HAP-1 (cell line): ENCODE measurements at regions not wholly inside any gene's neighbourhood (a gene's known extent, or its start where the extent isn't known, plus 50 kb on each side); places are given as distances from the start of the nearest gene placed in this dataset.

Experiments used
- DNase-seq, 2 experiments: peaks; one replicate each; pipeline ENCODE4 v3.0.0-alpha.2; 2016 to 2020; ENCODE audit warnings: low spot score in 2 of 2
- H3K27me3 ChIP-seq: fragments of 250-450 bp; sonication (Bioruptor Pico); 2 replicates; pipeline ENCODE4 v1.5.1; 2020; ENCODE audit warnings: low read depth, mild to moderate bottlenecking, moderate library complexity
- H3K36me3 ChIP-seq: fragments of 250-450 bp; sonication (Bioruptor Pico); replicated peaks from 2 replicates; pipeline ENCODE4 v1.5.1; 2020; ENCODE audit warnings: mild to moderate bottlenecking
- H3K4me1 ChIP-seq: fragments of 250-450 bp; sonication (Bioruptor Pico); 2 replicates; pipeline ENCODE4 v1.5.1; 2020; ENCODE audit warnings: mild to moderate bottlenecking
- H3K4me3 ChIP-seq: fragments of 250-450 bp; sonication (Bioruptor Pico); 2 replicates; pipeline ENCODE4 v1.5.1; 2020; ENCODE audit warnings: mild to moderate bottlenecking, moderate library complexity
- H3K9me3 ChIP-seq: fragments of 250-450 bp; sonication (Bioruptor Pico); 2 replicates; pipeline ENCODE4 v1.5.1; 2020; ENCODE audit warnings: mild to moderate bottlenecking, moderate library complexity
- in situ Hi-C: fragments of 300-500 bp; cut with MboI; formaldehyde crosslinking; loops from 3 replicates; pipeline ENCODE4 v1.14.3; 2020; ENCODE audit warnings: low sequenced_read_pairs, inconsistent platforms, mixed read lengths

DNA sequence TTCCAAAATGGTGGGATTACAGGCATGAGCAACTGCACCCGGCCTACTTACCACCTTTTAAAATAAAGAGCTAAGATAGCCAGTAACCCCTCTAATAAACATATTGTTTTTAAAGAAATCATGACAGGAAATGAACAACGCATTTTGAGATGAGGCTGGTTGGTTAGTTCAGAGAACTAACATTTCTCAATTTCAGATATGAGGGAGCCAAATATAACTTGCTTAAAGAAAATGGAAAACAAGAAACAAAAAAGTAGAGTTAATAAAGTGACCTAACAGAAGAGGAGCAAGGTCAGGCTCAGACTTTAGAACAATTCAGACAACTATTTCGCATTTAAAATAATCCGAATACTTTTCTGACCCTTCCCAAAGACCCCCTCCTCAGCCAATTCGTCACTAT, 254.9 kb upstream of the PHF14 start:
- Histone ChIP-seq H3K9me3 (no peaks in the 10 kb centered on the region), H3K36me3 (no peaks in the 10 kb centered on the region), H3K4me3 (no peak overlapping the region), H3K27me3 (no peaks in the 10 kb centered on the region), H3K4me1 (peaks cover 11% of the 10 kb centered on the region)
- in situ Hi-C loops, result no loop called here
- DNase-seq, result no peak

- H3K36me3 ChIP-seq, result no peaks in the 10 kb centered on the region
- H3K4me1 ChIP-seq, result peaks cover 11% of the 10 kb centered on the region
- H3K9me3 ChIP-seq, result no peaks in the 10 kb centered on the region
- no peaks in the 10 kb centered on the region for H3K27me3 ChIP-seq
- in situ Hi-C loops, result no loop called here
- no peak for DNase-seq
- H3K4me3 ChIP-seq, result no peak overlapping the region
Measured at GRCh38 chr7:10720042-10720441, 253.6 kb upstream of the PHF14 start.

DNA sequence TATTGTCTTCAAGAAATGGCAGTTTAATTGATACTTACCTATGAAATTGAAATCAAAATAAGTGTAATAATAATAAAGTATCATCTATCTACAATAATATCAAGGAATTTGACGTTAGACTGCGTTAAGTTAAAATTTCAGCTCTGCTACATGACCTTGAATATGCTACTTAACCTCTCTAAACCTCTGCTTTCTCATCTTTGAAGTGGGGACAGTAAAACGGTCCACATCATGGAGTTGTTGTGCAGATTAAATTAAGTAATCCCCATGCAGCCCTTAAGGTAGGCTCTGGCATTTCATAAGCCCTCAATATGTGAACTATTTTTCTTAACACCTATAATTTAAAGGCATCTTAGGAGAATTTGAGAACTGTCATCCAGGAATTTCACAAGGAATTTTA, 252.4 kb upstream of the PHF14 start:
- no peaks in the 10 kb centered on the region for H3K9me3 ChIP-seq
- no peaks in the 10 kb centered on the region for H3K27me3 ChIP-seq
- no peak overlapping the region for H3K4me3 ChIP-seq
- H3K4me1 ChIP-seq, result peaks cover 11% of the 10 kb centered on the region
- no peak for DNase-seq
- in situ Hi-C loops, result no loop called here
- no peaks in the 10 kb centered on the region for H3K36me3 ChIP-seq

- DNase-seq, result no peak
- in situ Hi-C loops, result no loop called here
Measured at GRCh38 chr7:10723832-10724231, 249.8 kb upstream of the PHF14 start.

GRCh38 chr7:10724449-10724848, 249.2 kb upstream of the PHF14 start:
- no peaks in the 10 kb centered on the region for H3K9me3 ChIP-seq
- no peak for DNase-seq
- H3K27me3 ChIP-seq, result no peaks in the 10 kb centered on the region
- H3K4me1 ChIP-seq, result peaks cover 11% of the 10 kb centered on the region
- no peak overlapping the region for H3K4me3 ChIP-seq
- no peaks in the 10 kb centered on the region for H3K36me3 ChIP-seq
- in situ Hi-C loops, result no loop called here

More at GRCh38 chr7:10723832-10724231, 249.8 kb upstream of the PHF14 start:
- no peaks in the 10 kb centered on the region for H3K27me3 ChIP-seq
- no peak overlapping the region for H3K4me3 ChIP-seq
- H3K4me1 ChIP-seq, result peaks cover 11% of the 10 kb centered on the region
- no peaks in the 10 kb centered on the region for H3K36me3 ChIP-seq
- no peaks in the 10 kb centered on the region for H3K9me3 ChIP-seq

DNA sequence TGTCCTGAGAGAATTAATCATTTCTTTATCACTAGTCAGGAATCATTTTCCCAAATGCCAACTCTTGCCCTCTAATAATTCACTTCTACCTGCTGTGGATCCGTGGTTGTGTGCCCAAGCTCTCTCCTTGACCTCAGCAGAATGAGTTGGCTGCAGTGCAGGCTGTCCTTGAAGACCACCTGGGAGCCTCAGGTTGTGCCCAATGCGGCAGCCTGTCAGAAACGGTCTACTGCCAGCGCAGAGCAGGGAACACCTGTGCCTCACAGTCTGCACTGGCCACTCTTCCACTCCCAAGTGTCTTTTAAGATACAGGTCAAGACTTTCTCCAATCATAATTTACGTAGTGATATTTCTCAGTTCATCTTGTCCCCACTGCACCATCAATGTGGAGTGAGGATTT, 246.0 kb upstream of the PHF14 start:
- no peaks in the 10 kb centered on the region for H3K27me3 ChIP-seq
- H3K9me3 ChIP-seq, result no peaks in the 10 kb centered on the region
- H3K4me1 ChIP-seq, result peaks cover 4% of the 10 kb centered on the region
- H3K4me3 ChIP-seq, result no peak overlapping the region
- H3K36me3 ChIP-seq, result no peaks in the 10 kb centered on the region
- in situ Hi-C loops, result no loop called here
- no peak for DNase-seq

GRCh38 chr7:10731253-10731773, 242.4 kb upstream of the PHF14 start:
- H3K36me3 ChIP-seq, result no peaks in the 10 kb centered on the region
- no peak overlapping the region for H3K4me3 ChIP-seq
- H3K27me3 ChIP-seq, result no peaks in the 10 kb centered on the region
- H3K4me1 ChIP-seq, result no peaks in the 10 kb centered on the region
- no peaks in the 10 kb centered on the region for H3K9me3 ChIP-seq
- no peak for DNase-seq
- in situ Hi-C loops, result no loop called here

DNA sequence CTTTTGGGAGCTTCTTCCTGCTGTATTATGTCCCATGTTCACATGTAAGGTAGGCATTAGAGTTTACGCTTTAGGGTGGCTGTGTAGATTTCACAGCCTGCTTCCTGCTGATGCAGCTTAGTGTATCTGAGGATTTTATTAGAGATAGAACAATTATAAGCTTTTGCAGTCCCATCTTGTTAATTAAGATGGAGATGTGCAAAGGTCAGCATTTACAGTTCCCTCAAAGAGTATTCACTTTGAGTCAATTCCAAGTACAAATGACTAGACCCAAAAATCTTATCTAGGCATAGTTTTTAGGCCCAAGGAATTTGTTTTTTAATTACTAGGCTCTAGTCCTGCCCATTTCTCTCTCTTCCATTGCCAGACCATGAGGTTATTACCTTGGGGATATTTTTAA, 239.9 kb upstream of the PHF14 start:
- no peak for DNase-seq
- Histone ChIP-seq H3K36me3 (no peaks in the 10 kb centered on the region), H3K9me3 (no peaks in the 10 kb centered on the region), H3K4me1 (no peaks in the 10 kb centered on the region), H3K4me3 (no peak overlapping the region), H3K27me3 (no peaks in the 10 kb centered on the region)
- in situ Hi-C loops, result no loop called here

GRCh38 chr7:10734595-10734994, 239.1 kb upstream of the PHF14 start:
- no peaks in the 10 kb centered on the region for H3K4me1 ChIP-seq
- no peak overlapping the region for H3K4me3 ChIP-seq
- no peaks in the 10 kb centered on the region for H3K27me3 ChIP-seq
- in situ Hi-C loops, result no loop called here
- H3K9me3 ChIP-seq, result no peaks in the 10 kb centered on the region
- no peak for DNase-seq
- H3K36me3 ChIP-seq, result no peaks in the 10 kb centered on the region

GRCh38 chr7:10739401-10739800, 234.3 kb upstream of the PHF14 start:
- no peak for DNase-seq
- Histone ChIP-seq H3K9me3 (no peaks in the 10 kb centered on the region), H3K4me1 (no peaks in the 10 kb centered on the region), H3K4me3 (no peak overlapping the region), H3K27me3 (no peaks in the 10 kb centered on the region), H3K36me3 (no peaks in the 10 kb centered on the region)
- in situ Hi-C loops, result no loop called here

DNA sequence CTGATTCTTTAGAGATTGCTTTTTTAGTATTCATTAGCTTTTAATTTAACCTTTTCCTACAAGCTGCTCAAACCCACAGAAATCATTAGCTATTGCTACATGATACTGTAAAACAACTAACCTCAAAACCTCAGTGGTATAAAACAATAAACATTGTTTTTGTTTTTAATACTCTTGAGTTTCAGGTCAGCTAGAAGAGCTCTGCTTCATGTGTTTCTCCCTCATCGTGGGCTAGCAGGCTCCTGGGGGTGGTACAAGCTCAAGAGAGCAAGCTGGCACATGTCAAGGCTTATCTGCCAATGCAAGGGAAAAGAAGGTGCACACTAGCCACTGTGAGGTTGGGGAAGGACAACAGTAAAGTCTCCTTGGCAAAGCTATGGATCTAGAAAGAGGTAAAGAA, 232.9 kb upstream of the PHF14 start:
- Histone ChIP-seq H3K36me3 (no peaks in the 10 kb centered on the region), H3K27me3 (no peaks in the 10 kb centered on the region), H3K4me1 (no peaks in the 10 kb centered on the region), H3K9me3 (no peaks in the 10 kb centered on the region), H3K4me3 (no peak overlapping the region)
- in situ Hi-C loops, result no loop called here
- no peak for DNase-seq

DNA sequence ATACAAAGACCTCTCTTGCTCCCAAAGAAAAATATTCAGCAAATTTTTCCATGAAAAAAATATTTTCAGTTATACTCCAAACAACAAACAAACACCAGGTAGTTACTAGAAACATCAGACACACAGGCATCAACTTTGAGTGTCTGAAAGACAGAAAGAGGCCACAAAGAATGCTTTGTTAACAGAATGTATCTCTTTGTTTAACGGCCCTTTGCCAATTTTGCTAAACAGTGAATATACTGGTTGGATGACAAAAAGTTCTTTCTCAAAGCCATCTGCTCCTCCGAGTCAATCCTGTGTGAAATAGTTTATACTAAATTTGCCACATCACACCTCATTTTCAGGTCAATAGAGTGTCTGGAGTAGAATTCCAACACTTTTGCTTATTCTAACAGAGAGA, 216.7 kb upstream of the PHF14 start:
- H3K4me3 ChIP-seq, result no peak overlapping the region
- no peaks in the 10 kb centered on the region for H3K4me1 ChIP-seq
- H3K9me3 ChIP-seq, result 0 out of 2 replicates have a peak, but pooled peaks cover 4% of the 10 kb centered on the region
- DNase-seq, result no peak
- no peaks in the 10 kb centered on the region for H3K36me3 ChIP-seq
- in situ Hi-C loops, result no loop called here
- H3K27me3 ChIP-seq, result no peaks in the 10 kb centered on the region

DNA sequence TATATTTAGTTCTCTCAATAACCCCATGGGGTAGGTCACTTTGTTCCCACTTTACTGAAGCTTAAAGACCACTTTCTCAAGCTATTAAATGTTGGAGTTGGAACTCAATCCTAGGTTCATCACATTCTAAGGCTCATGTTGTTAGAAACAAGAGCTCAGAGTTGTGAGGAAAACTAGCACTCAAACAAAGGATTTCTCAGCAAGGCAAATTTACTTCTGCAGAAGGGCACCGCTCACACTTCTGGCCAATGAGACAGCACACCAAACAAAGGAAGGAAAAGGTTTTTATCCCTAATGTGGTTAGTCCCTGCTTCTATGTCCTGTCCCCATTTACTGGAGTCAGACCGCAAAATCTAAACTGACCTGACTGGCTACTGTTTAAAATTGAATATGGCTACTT, 214.6 kb upstream of the PHF14 start:
- Histone ChIP-seq H3K27me3 (no peaks in the 10 kb centered on the region), H3K4me1 (no peaks in the 10 kb centered on the region), H3K36me3 (no peaks in the 10 kb centered on the region), H3K9me3 (0 out of 2 replicates have a peak, but pooled peaks cover 4% of the 10 kb centered on the region), H3K4me3 (no peak overlapping the region)
- DNase-seq, result no peak
- in situ Hi-C loops, result no loop called here

GRCh38 chr7:10767771-10768170, 205.9 kb upstream of the PHF14 start:
- H3K36me3 ChIP-seq, result no peaks in the 10 kb centered on the region
- H3K4me1 ChIP-seq, result no peaks in the 10 kb centered on the region
- H3K27me3 ChIP-seq, result no peaks in the 10 kb centered on the region
- in situ Hi-C loops, result no loop called here
- no peak for DNase-seq
- H3K9me3 ChIP-seq, result no peaks in the 10 kb centered on the region
- no peak overlapping the region for H3K4me3 ChIP-seq

- DNase-seq, result no peak
- Histone ChIP-seq H3K36me3 (no peaks in the 10 kb centered on the region), H3K4me3 (no peak overlapping the region), H3K27me3 (no peaks in the 10 kb centered on the region), H3K4me1 (no peaks in the 10 kb centered on the region), H3K9me3 (no peaks in the 10 kb centered on the region)
- in situ Hi-C loops, result no loop called here
Measured at GRCh38 chr7:10770176-10770575, 203.5 kb upstream of the PHF14 start.
